RWPE2 (cell line): ENCODE measurements at regions not wholly inside any gene's neighbourhood (a gene's known extent, or its start where the extent isn't known, plus 50 kb on each side); places are given as distances from the start of the nearest gene placed in this dataset.
A peak's percentile ranks its signal among the peaks of the same experiment; 100 is the strongest.

Experiments
- ATAC-seq: fragments of 200-7000 bp; cut with Tn5 transposase; 3 replicates; pipeline ENCODE4 v1.9.1; 2021; ENCODE audit warnings: low read depth
- DNase-seq: peaks from one replicate; pipeline ENCODE4 v3.0.0-alpha.2; 2020; ENCODE audit warnings: low spot score
- H3K27ac ChIP-seq: fragments of 450-650 bp; 2 replicates; pipeline ENCODE4 v1.5.1; 2017; ENCODE audit warnings: mild to moderate bottlenecking; ENCODE audit not compliant: poor library complexity, severe bottlenecking
- H3K27me3 ChIP-seq: fragments of 250-450 bp; sonication (Bioruptor Pico); 2 replicates; pipeline ENCODE4 v1.5.1; 2021; ENCODE audit warnings: mild to moderate bottlenecking, moderate library complexity; ENCODE audit not compliant: insufficient read depth, poor library complexity, severe bottlenecking
- H3K36me3 ChIP-seq: fragments of 250-450 bp; sonication (Bioruptor Pico); 2 replicates; pipeline ENCODE4 v1.5.1; 2020; ENCODE audit warnings: low read depth, mild to moderate bottlenecking, moderate library complexity
- H3K4me1 ChIP-seq: fragments of 250-450 bp; sonication (Bioruptor Pico); 2 replicates; pipeline ENCODE4 v1.5.1; 2021; ENCODE audit warnings: mild to moderate bottlenecking, moderate library complexity; ENCODE audit not compliant: insufficient read depth, poor library complexity, severe bottlenecking
- H3K4me3 ChIP-seq: fragments of 250-450 bp; sonication (Bioruptor Pico); 2 replicates; pipeline ENCODE4 v1.5.1; 2021; ENCODE audit warnings: mild to moderate bottlenecking, moderate library complexity; ENCODE audit not compliant: severe bottlenecking
- H3K9me3 ChIP-seq: fragments of 250-450 bp; sonication (Bioruptor Pico); 2 replicates; pipeline ENCODE4 v1.5.1; 2021; ENCODE audit warnings: mild to moderate bottlenecking, moderate library complexity; ENCODE audit not compliant: severe bottlenecking
- CTCF ChIP-seq: fragments of 450-650 bp; IDR thresholded peaks from one replicate; pipeline ENCODE4 v1.5.1; 2017; ENCODE audit warnings: mild to moderate bottlenecking, moderate library complexity; ENCODE audit not compliant: poor library complexity, severe bottlenecking

- H3K4me1 ChIP-seq = no peaks in the 10 kb centered on the region
- no peaks in the 10 kb centered on the region for H3K36me3 ChIP-seq
- no peaks in the 10 kb centered on the region for H3K9me3 ChIP-seq
- DNase-seq = no peak
- TF ChIP-seq CTCF = no peak
- no peak overlapping the region for H3K4me3 ChIP-seq
- H3K27me3 ChIP-seq = no peaks in the 10 kb centered on the region
- H3K27ac ChIP-seq = no peak overlapping the region
- no peak for ATAC-seq
Observed at GRCh38 chr1:29676496-29676895, 440.2 kb downstream of the PTPRU start.

- Histone ChIP-seq H3K27me3 (no peaks in the 10 kb centered on the region), H3K4me1 (no peaks in the 10 kb centered on the region), H3K4me3 (no peak overlapping the region), H3K36me3 (no peaks in the 10 kb centered on the region), H3K9me3 (no peaks in the 10 kb centered on the region), H3K27ac (no peak overlapping the region)
- ATAC-seq (no peak), DNase-seq (no peak)
- no peak for TF ChIP-seq CTCF
Observed at GRCh38 chr1:29675481-29676263, 439.4 kb downstream of the PTPRU start.

DNA sequence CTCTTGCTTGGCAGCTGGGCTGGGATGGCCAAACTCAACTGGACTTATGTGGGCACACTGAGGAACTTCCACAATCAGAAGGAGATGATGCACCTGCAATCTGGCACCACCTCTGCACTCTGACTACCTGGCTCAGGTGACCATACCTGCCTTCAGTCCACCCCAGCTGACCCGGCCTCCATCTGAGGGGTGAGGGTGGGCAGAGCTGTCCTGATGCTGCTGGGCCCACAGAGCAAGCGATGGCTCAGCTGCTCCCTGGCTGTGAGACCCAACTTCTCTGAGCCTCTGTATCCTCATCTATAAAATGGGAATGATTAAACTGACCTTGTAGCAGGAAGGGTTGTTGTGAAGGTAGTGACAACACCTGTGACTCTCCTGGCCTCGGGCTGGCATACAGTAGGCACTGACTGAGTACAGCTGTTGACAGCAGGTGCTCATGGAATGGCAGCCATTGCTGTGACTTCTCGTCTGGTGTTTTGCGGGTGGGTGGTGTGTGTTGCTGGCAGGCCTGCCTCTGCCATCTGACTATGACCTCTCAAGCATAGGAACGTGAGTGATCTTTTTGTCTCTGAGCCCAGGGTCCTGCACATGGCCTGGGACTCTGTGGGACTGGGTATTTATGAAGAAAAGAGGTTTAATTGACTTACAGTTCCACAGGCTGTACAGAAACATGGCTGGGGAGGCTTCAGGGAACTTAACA, 438.5 kb downstream of the PTPRU start:
- no peak overlapping the region for H3K4me3 ChIP-seq
- ATAC-seq (no peak), DNase-seq (no peak)
- H3K36me3 ChIP-seq = no peaks in the 10 kb centered on the region
- H3K4me1 ChIP-seq = no peaks in the 10 kb centered on the region
- H3K27ac ChIP-seq = no peak overlapping the region
- no peaks in the 10 kb centered on the region for H3K27me3 ChIP-seq
- TF ChIP-seq CTCF = no peak
- no peaks in the 10 kb centered on the region for H3K9me3 ChIP-seq

DNA sequence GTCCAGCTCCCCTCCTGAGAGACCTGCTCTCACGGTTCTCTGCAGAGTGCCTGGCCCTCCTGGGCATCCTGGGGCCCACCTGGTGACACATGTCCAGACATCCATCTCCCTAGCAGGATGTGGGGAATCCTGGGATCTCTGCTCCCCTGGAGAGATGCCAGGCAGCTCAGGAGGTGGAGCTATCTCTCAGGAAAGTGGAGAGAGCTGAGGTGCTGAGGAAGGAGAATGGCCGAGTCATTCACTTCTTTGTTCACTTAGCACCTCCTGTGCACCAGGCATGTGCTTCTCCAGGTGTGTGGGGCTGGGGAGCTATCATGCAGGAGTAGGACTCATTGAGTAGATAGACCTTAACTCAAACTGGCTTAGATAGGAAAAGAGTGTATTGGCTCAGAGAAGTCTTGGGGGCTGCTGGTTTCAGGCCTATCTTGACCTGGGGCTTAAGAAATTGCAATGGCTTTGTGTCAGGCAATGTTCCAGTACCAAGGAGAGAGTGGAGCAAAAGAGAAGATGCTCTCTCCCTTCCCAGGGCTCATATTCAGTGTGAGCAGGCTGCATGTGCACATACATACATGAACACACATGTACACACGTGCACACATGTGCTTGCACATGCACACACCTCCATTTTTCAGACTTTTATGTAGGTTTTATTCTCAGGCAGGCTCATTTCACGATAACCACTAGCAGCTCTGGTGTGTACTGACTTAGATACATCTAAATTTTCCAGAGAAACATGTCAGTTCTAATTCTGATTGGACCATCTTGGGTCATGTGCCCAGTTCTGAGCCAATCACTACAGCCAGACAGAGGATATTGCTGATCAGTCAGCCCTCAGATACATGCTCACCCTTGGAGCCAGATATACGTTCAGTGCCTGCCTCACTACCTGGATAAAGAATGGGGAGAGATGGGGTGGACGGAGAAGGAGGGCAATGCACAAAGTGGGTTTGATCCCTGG, 437.6 kb downstream of the PTPRU start:
- Histone ChIP-seq H3K4me3 (no peak overlapping the region), H3K36me3 (no peaks in the 10 kb centered on the region), H3K27ac (no peak overlapping the region), H3K4me1 (no peaks in the 10 kb centered on the region), H3K9me3 (no peaks in the 10 kb centered on the region), H3K27me3 (no peaks in the 10 kb centered on the region)
- DNase-seq (no peak), ATAC-seq (peak; percentile 67; the same call in 2 of the 3 replicates)
- no peak for TF ChIP-seq CTCF
